ENCODE measurements at regions not wholly inside any gene's neighbourhood (a gene's known extent, or its start where the extent isn't known, plus 50 kb on each side); places are given as distances from the start of the nearest gene placed in this dataset.

- BruUV-seq (replicated peaks): no TSS peak
- no peak for TF ChIP-seq EZH2phosphoT487 (IDR thresholded peaks at IDR 0.05; ENCODE audit: borderline replicate concordance, low read length)
- no peak for TF ChIP-seq CTCF (conservative IDR thresholded peaks at IDR 0.05; ENCODE audit: low read depth, low read length)
- no peak for TF ChIP-seq EZH2 (IDR thresholded peaks at IDR 0.05; ENCODE audit: low read length, unreplicated experiment)
- CTCF ChIA-PET: no interaction called here
Measured at GRCh38 chr4:23390246-23390645, 499.6 kb downstream of the PPARGC1A start.

GRCh38 chr4:23388699-23389395 lies 501.0 kb downstream of the PPARGC1A start:
- Histone ChIP-seq H3K9me3 (ENCODE audit: low read length) (no peaks in the 10 kb centered on the region), H3F3A (ENCODE audit: low read length, unreplicated experiment) (no peaks in the 10 kb centered on the region), H3K79me2 (ENCODE audit: low read length) (no peaks in the 10 kb centered on the region), H3K27me3 (ENCODE audit: low read length) (no peaks in the 10 kb centered on the region), H3K27ac (ENCODE audit: low read length) (no peak overlapping the region), H3K4me3 (ENCODE audit: low read length) (no peak overlapping the region), H3K4me2 (ENCODE audit: low read length) (no peak overlapping the region), H3K36me3 (ENCODE audit: low read depth, low read length) (no peaks in the 10 kb centered on the region), H4K20me1 (ENCODE audit: low read length) (no peaks in the 10 kb centered on the region), H2AFZ (ENCODE audit: low read length) (no peak overlapping the region), H3K9me2 (replicated peaks; ENCODE audit: low read length) (no peaks in the 10 kb centered on the region), H3K4me1 (ENCODE audit: insufficient read depth, low read length) (no peaks in the 10 kb centered on the region), H3K9ac (ENCODE audit: low read length) (no peak overlapping the region)
- BruUV-seq (replicated peaks): no TSS peak
- TF ChIP-seq EZH2 (IDR thresholded peaks at IDR 0.05; ENCODE audit: low read length, unreplicated experiment) (no peak), EZH2phosphoT487 (IDR thresholded peaks at IDR 0.05; ENCODE audit: borderline replicate concordance, low read length) (no peak), CTCF (conservative IDR thresholded peaks at IDR 0.05; ENCODE audit: low read depth, low read length) (no peak)
- no peak for ATAC-seq
- CTCF ChIA-PET: no interaction called here
- POLR2A ChIA-PET (ENCODE audit: unreplicated experiment): no interaction called here
- no peak for DNase-seq
- intact Hi-C loops (cut with micrococcal nuclease): no loop called here

More at GRCh38 chr4:23390246-23390645, 499.6 kb downstream of the PPARGC1A start:
- intact Hi-C loops (cut with micrococcal nuclease): no loop called here
- Histone ChIP-seq H3K9ac (ENCODE audit: low read length) (no peak overlapping the region), H3K36me3 (ENCODE audit: low read depth, low read length) (no peaks in the 10 kb centered on the region), H3K4me1 (ENCODE audit: insufficient read depth, low read length) (no peaks in the 10 kb centered on the region), H3K4me3 (ENCODE audit: low read length) (no peak overlapping the region), H2AFZ (ENCODE audit: low read length) (no peak overlapping the region), H3K9me2 (replicated peaks; ENCODE audit: low read length) (no peaks in the 10 kb centered on the region), H4K20me1 (ENCODE audit: low read length) (no peaks in the 10 kb centered on the region), H3K79me2 (ENCODE audit: low read length) (no peaks in the 10 kb centered on the region), H3K4me2 (ENCODE audit: low read length) (no peak overlapping the region), H3K27me3 (ENCODE audit: low read length) (no peaks in the 10 kb centered on the region), H3F3A (ENCODE audit: low read length, unreplicated experiment) (no peaks in the 10 kb centered on the region), H3K27ac (ENCODE audit: low read length) (no peak overlapping the region), H3K9me3 (ENCODE audit: low read length) (no peaks in the 10 kb centered on the region)
- POLR2A ChIA-PET (ENCODE audit: unreplicated experiment): no interaction called here
- ATAC-seq: no peak
- no peak for DNase-seq

GRCh38 chr4:23388255-23388654 lies 501.6 kb downstream of the PPARGC1A start:
- intact Hi-C loops (cut with micrococcal nuclease): no loop called here
- Histone ChIP-seq H3K9me3 (ENCODE audit: low read length) (no peaks in the 10 kb centered on the region), H4K20me1 (ENCODE audit: low read length) (no peaks in the 10 kb centered on the region), H3K27me3 (ENCODE audit: low read length) (no peaks in the 10 kb centered on the region), H2AFZ (ENCODE audit: low read length) (no peak overlapping the region), H3K4me3 (ENCODE audit: low read length) (no peak overlapping the region), H3K9me2 (replicated peaks; ENCODE audit: low read length) (no peaks in the 10 kb centered on the region), H3F3A (ENCODE audit: low read length, unreplicated experiment) (no peaks in the 10 kb centered on the region), H3K4me2 (ENCODE audit: low read length) (no peak overlapping the region), H3K79me2 (ENCODE audit: low read length) (no peaks in the 10 kb centered on the region), H3K36me3 (ENCODE audit: low read depth, low read length) (no peaks in the 10 kb centered on the region), H3K9ac (ENCODE audit: low read length) (no peak overlapping the region), H3K4me1 (ENCODE audit: insufficient read depth, low read length) (no peaks in the 10 kb centered on the region), H3K27ac (ENCODE audit: low read length) (no peak overlapping the region)
- TF ChIP-seq CTCF (conservative IDR thresholded peaks at IDR 0.05; ENCODE audit: low read depth, low read length) (no peak), EZH2 (IDR thresholded peaks at IDR 0.05; ENCODE audit: low read length, unreplicated experiment) (no peak), EZH2phosphoT487 (IDR thresholded peaks at IDR 0.05; ENCODE audit: borderline replicate concordance, low read length) (no peak)
- no peak for ATAC-seq
- no TSS peak for BruUV-seq (replicated peaks)
- CTCF ChIA-PET: no interaction called here
- DNase-seq: no peak
- POLR2A ChIA-PET (ENCODE audit: unreplicated experiment): no interaction called here

Data from PC-3 (cell line).